Fibroblast of pulmonary artery (primary cell): ENCODE measurements at regions not wholly inside any gene's neighbourhood (a gene's known extent, or its start where the extent isn't known, plus 50 kb on each side); places are given as distances from the start of the nearest gene placed in this dataset.

Experiments
- DNase-seq: peaks from one replicate; pipeline ENCODE4 v3.0.0-alpha.2; 2010; ENCODE audit warnings: low read depth
- H3K4me3 ChIP-seq: replicated peaks from 2 replicates; pipeline ENCODE4 v1.5.1; 2011; ENCODE audit warnings: low read depth, mild to moderate bottlenecking, control low read depth, low read length, moderate library complexity
- TF ChIP-seq, protein P1 (sequence below): IDR thresholded peaks from 2 replicates; pipeline ENCODE4 v1.5.1; 2011; ENCODE audit warnings: mild to moderate bottlenecking, control low read depth, low read length, inconsistent platforms; ENCODE audit errors: missing control alignments

DNA sequence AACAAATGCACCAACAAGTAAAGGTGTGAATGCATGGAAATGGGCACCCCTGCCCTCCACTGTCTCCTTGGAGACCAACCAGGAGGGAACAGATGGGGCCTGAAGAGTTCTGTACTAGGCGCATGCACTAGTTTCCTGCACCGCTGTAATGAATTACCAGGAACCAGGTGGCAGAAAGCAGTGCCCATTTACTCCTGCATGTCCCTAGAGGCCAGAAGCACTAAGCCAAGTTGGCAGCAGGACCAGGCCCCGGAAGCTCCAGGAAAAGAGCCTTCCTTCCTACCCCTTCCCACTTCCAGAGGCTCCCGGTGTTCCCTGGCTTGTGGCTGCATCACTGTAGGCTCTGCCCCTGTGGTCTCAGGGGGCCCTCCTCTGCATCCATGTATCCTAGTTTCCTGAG, 237.5 kb upstream of the PPP2R2D start:
- TF ChIP-seq, protein P1, sequence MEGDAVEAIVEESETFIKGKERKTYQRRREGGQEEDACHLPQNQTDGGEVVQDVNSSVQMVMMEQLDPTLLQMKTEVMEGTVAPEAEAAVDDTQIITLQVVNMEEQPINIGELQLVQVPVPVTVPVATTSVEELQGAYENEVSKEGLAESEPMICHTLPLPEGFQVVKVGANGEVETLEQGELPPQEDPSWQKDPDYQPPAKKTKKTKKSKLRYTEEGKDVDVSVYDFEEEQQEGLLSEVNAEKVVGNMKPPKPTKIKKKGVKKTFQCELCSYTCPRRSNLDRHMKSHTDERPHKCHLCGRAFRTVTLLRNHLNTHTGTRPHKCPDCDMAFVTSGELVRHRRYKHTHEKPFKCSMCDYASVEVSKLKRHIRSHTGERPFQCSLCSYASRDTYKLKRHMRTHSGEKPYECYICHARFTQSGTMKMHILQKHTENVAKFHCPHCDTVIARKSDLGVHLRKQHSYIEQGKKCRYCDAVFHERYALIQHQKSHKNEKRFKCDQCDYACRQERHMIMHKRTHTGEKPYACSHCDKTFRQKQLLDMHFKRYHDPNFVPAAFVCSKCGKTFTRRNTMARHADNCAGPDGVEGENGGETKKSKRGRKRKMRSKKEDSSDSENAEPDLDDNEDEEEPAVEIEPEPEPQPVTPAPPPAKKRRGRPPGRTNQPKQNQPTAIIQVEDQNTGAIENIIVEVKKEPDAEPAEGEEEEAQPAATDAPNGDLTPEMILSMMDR, result no peak
- H3K4me3 ChIP-seq, result no peak overlapping the region
- DNase-seq, result no peak

DNA sequence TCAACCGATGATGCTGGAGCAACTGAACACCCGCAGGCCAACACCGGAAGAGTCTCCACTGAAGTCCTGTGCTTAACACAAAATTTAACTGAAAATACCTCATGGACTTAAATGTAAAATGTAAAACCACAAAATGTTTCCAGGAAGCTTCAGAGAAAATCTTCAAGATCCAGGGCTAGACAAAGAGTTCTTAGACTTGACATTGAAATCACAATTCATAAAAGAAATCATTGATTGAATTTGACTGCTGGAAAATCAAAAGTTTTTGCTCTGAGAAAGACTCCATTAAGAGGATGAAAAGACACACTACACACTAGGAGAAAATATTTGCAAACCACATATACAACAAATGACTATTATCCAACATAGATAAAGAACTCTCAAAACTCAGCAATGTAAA, 234.7 kb upstream of the PPP2R2D start:
- TF ChIP-seq, protein P1, result no peak
- DNase-seq, result no peak
- H3K4me3 ChIP-seq, result no peak overlapping the region

DNA sequence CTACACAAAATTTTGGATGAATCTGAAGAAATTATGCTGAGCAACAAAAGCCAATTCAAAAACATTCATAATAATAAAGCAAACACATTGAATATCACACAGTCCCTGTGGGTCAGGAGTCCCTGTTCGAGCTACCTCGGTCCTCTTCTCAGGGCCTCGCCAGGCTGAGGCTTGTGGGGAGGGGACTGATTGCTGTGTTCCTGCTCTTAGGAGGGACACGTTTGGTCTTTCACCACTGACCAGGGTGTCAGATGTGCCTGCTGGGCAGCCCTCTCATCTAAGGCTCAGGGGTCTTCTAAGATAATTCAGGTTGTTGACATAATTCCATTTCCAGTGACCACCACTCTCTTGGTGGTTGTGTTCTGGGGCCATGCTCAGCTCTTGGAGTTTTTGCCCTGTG, 233.8 kb upstream of the PPP2R2D start:
- TF ChIP-seq, protein P1, result no peak
- no peak overlapping the region for H3K4me3 ChIP-seq
- no peak for DNase-seq

DNA sequence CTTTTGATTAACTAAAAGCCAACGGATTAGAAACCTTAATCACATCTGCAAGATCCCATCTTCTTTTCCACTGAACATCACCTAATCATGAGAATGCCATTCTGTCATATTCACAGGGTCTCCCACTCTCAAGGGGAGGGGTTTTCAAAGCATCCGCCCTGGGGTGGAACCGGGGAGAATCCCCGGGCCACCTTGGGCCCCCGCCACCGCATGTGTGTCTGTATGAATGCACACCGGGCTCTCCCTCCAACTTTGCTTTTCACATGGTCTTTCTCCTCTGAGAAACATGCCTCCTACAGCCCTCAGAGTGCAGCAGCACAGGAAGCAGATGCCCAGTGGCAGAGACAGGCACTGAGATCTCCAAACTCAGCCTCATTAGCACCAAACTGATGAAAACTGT, 233.2 kb upstream of the PPP2R2D start:
- TF ChIP-seq, protein P1, result no peak
- DNase-seq, result no peak
- no peak overlapping the region for H3K4me3 ChIP-seq

DNA sequence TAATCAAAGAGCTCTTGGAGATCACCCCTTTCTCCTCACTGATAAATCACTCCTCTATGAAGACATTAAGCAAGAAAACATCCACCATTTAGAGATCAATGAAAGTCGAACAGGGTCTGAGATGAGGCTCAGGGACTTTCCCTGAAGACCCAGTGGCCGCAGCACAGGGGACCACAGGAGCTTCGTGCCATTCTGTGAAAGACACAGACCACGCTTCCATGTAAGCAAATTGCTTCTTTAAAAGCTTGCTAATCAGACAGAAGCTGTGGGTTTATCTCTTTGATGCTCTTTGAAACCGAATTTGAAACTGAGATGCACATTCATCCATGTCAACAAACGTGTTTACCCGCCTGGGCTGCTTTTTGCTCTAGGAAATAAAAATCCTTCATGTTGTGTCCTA, 231.9 kb upstream of the PPP2R2D start:
- H3K4me3 ChIP-seq, result no peak overlapping the region
- no peak for DNase-seq
- TF ChIP-seq, protein P1, result no peak

DNA sequence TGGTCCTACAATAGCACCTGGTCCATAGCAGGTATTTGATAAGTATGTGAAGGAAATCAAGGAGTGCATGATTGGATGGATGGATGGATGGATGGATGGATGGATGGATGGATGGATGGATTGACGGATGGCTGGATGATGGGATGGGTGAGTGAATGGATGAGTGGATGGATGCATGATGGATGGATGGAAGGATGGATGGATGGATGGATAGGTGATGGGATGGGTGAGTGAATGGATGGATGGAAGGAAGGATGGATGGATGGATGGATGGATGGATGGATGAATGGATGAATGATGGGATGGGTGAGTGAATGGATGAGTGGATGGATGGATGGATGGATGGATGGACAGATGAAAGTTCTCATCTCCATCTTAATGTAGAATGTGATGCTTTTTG, 231.0 kb upstream of the PPP2R2D start:
- TF ChIP-seq, protein P1, result no peak
- no peak overlapping the region for H3K4me3 ChIP-seq
- no peak for DNase-seq

DNA sequence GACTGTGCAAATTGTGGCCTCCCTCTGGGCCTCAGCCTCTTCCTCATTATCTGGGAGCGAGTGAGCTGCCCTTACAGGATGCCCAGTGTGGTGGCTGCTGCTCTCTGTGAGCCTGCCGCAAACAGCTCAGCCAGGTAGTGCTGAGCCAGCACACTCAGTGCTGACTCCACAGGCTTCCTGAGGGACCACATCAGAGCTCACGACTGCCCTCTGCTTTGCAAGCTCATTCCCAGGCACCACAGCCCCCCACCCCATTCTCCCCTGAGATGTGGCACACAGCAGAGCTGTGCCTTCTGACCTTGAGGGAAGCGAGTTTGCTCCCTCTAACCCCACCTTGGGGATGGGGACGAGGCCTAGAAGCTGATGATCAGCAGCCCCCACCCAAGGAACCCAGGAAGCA, 230.5 kb upstream of the PPP2R2D start:
- DNase-seq, result no peak
- H3K4me3 ChIP-seq, result no peak overlapping the region
- TF ChIP-seq, protein P1, result no peak
